Colonic mucosa (tissue), 4 donors: ENCODE measurements at regions not wholly inside any gene's neighbourhood (a gene's known extent, or its start where the extent isn't known, plus 50 kb on each side); places are given as distances from the start of the nearest gene placed in this dataset.

Source experiments
- DNase-seq: peaks from one replicate; pipeline ENCODE4 v3.0.0-alpha.2; 2020
- H3K27ac ChIP-seq: fragments of 200-600 bp; one replicate; pipeline ENCODE4 v1.8.0; 2021
- H3K27me3 ChIP-seq: fragments of 200-600 bp; one replicate; pipeline ENCODE4 v1.8.0; 2021
- H3K36me3 ChIP-seq: fragments of 200-600 bp; one replicate; pipeline ENCODE4 v1.8.0; 2021
- H3K4me1 ChIP-seq: fragments of 200-600 bp; one replicate; pipeline ENCODE4 v1.8.0; 2021; ENCODE audit warnings: mild to moderate bottlenecking
- H3K4me3 ChIP-seq: fragments of 200-600 bp; one replicate; pipeline ENCODE4 v1.8.0; 2021
- H3K9ac ChIP-seq, 2 donors: one replicate each; pipeline ENCODE4 v1.7.0; 2013; ENCODE audit warnings: control low read depth in 2 of 2, low read depth in 2 of 2, low read length in 2 of 2
- H3K9me3 ChIP-seq: fragments of 200-600 bp; one replicate; pipeline ENCODE4 v1.8.0; 2021
- intact Hi-C: fragments of 100-400 bp; cut with DNase I; formaldehyde crosslinking; loops from one replicate; pipeline ENCODE4 v1.14.1; 2022
- TF ChIP-seq, protein P1 (sequence below): fragments of 200-600 bp; IDR thresholded peaks from one replicate; pipeline ENCODE4 v1.8.0; 2022; ENCODE audit warnings: antibody characterized with exemption, mild to moderate bottlenecking
- donor health status: healthy.
- donor health status: DM: no; HTN: no; CAD: no.
- donor health status: DM: no; HTN: no; CAD: no.

GRCh38 chr14:63800083-63800482 is 52.7 kb upstream of the SYNE2 start:
- Histone ChIP-seq H3K4me1 (no peaks in the 10 kb centered on the region), H3K9ac (no peak overlapping the region), H3K27me3 (no peaks in the 10 kb centered on the region), H3K27ac (no peak overlapping the region), H3K36me3 (no peaks in the 10 kb centered on the region), H3K4me3 (no peak overlapping the region), H3K9me3 (no peaks in the 10 kb centered on the region)
- DNase-seq: no peak
- intact Hi-C loops: no loop called here
- TF ChIP-seq, protein P1, sequence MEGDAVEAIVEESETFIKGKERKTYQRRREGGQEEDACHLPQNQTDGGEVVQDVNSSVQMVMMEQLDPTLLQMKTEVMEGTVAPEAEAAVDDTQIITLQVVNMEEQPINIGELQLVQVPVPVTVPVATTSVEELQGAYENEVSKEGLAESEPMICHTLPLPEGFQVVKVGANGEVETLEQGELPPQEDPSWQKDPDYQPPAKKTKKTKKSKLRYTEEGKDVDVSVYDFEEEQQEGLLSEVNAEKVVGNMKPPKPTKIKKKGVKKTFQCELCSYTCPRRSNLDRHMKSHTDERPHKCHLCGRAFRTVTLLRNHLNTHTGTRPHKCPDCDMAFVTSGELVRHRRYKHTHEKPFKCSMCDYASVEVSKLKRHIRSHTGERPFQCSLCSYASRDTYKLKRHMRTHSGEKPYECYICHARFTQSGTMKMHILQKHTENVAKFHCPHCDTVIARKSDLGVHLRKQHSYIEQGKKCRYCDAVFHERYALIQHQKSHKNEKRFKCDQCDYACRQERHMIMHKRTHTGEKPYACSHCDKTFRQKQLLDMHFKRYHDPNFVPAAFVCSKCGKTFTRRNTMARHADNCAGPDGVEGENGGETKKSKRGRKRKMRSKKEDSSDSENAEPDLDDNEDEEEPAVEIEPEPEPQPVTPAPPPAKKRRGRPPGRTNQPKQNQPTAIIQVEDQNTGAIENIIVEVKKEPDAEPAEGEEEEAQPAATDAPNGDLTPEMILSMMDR: no peak

DNA sequence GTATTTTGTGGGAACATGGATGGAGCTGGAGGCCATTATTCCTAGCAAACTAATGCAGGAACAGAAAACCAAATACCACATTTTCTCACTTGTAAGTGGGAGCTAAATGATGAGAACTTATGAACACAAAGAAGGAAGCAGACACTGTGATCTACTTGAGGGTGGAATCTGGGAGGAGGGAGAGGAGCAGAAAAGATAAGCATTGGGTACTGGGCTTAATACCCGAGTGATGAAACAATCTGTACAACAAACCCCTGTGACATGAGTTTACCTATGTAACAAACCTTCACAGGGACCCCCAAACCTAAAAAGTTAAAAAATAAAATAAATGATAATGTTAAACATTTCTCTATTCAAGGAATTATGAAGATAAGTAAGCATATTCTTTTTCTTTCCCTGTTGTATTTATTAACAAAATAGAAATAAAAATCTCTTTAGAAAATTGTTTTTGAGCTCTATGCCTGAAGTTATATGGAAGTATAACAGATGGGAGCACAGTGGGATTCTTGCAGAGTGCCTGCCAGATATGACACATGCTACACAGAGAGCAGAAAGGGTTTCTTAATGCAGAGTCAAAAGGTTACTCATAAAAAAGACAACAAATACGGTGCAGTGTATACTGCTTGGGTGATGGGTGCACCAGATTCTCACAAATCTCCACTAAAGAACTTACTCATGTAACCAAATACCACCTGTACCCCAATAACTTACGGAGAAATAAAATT is 52.0 kb upstream of the SYNE2 start:
- intact Hi-C loops: no loop called here
- no peak for DNase-seq
- H3K27ac ChIP-seq: no peak overlapping the region
- H3K36me3 ChIP-seq: no peaks in the 10 kb centered on the region
- H3K27me3 ChIP-seq: no peaks in the 10 kb centered on the region
- TF ChIP-seq, protein P1: no peak
- no peaks in the 10 kb centered on the region for H3K4me1 ChIP-seq
- H3K9me3 ChIP-seq: no peaks in the 10 kb centered on the region
- no peak overlapping the region for H3K9ac ChIP-seq
- no peak overlapping the region for H3K4me3 ChIP-seq
